K562 (cell line): ENCODE measurements at regions not wholly inside any gene's neighbourhood (a gene's known extent, or its start where the extent isn't known, plus 50 kb on each side); places are given as distances from the start of the nearest gene placed in this dataset.

Experiments
- ATAC-seq: fragments of 200-7000 bp; cut with Tn5 transposase; 3 replicates; pipeline ENCODE4 v1.9.1; 2020; ENCODE audit warnings: moderate library complexity
- BruUV-seq: library from RNA; stranded (reverse); fragments of 400-500 nt; replicated peaks from 2 replicates; lab custom pipeline; 2021; lab: Mats Ljungman, UMichigan
- CTCF ChIA-PET: fragments of 300-600 bp; formaldehyde crosslinking; extraction: SDS; loops from one replicate; lab custom pipeline; 2021; ENCODE audit warnings: low intra/inter-chr PET ratio; lab: Yijun Ruan, JAX
- POLR2A ChIA-PET: fragments of 300-600, 350-650 bp; sonication (Branson Sonifier 250); formaldehyde crosslinking; extraction: SDS; loops from one replicate; lab custom pipeline; 2021; ENCODE audit warnings: antibody characterized with exemption, inconsistent platforms; lab: Yijun Ruan, JAX
- DNase-seq, 4 experiments: peaks; one replicate each; pipeline versions ENCODE4 v3.0.0 to v3.0.0-alpha.2; 2011 to 2018; ENCODE audit warnings: low spot score in 3 of 4, mixed read lengths in 3 of 4; ENCODE audit errors: extremely low read depth in 1 of 4
- FAIRE-seq: peaks from 2 replicates; lab custom pipeline; 2011; peaks lifted over from hg19 to GRCh38; lab: Jason Lieb, UNC
- H2AFZ ChIP-seq: 2 replicates; pipeline ENCODE4 v1.6.0; 2011; ENCODE audit warnings: low read depth, low read length, control low read depth, inconsistent platforms
- H3K27ac ChIP-seq: fragments of 200-600 bp; 3 replicates; pipeline ENCODE4 v1.8.0; 2011; ENCODE audit warnings: low read depth, mild to moderate bottlenecking, control low read depth, inconsistent platforms, low read length, moderate library complexity, mixed read lengths; ENCODE audit errors: extremely low read depth
- H3K27me3 ChIP-seq, 2 experiments: fragments of 300-600 bp in 1 of 2; 2 replicates in 1 of 2; 3 replicates in 1 of 2; pipeline versions ENCODE4 v1.6.0 to v1.8.0; 2011; ENCODE audit warnings: inconsistent platforms in 2 of 2, low read length in 2 of 2, mild to moderate bottlenecking in 1 of 2, mixed read lengths in 1 of 2, moderate library complexity in 1 of 2; ENCODE audit not compliant: control insufficient read depth in 2 of 2, insufficient read depth in 2 of 2
- H3K36me3 ChIP-seq: fragments of 300-600 bp; 3 replicates; pipeline ENCODE4 v1.8.0; 2011; ENCODE audit warnings: mild to moderate bottlenecking, low read length, inconsistent platforms; ENCODE audit not compliant: control insufficient read depth, insufficient read depth
- H3K4me1 ChIP-seq, 2 experiments: fragments of 200-600 bp in 1 of 2; replicated peaks in 1 of 2; 2 replicates in 1 of 2; 3 replicates in 1 of 2; pipeline versions ENCODE4 v1.5.1 to v1.8.0; 2011; ENCODE audit warnings: inconsistent platforms in 2 of 2, low read length in 2 of 2, mild to moderate bottlenecking in 1 of 2, mixed read lengths in 1 of 2, moderate library complexity in 1 of 2; ENCODE audit not compliant: control insufficient read depth in 2 of 2, insufficient read depth in 2 of 2
- H3K4me2 ChIP-seq: 2 replicates; pipeline ENCODE4 v1.6.1; 2011; ENCODE audit warnings: low read length, control low read depth, inconsistent platforms, mixed read lengths; ENCODE audit not compliant: insufficient read depth
- H3K4me3 ChIP-seq: fragments of 200-600 bp; sonication (generic), shearing (Covaris generic); 2 replicates; pipeline ENCODE4 v1.5.1; 2016; ENCODE audit warnings: control low read depth, inconsistent platforms
- H3K79me2 ChIP-seq: fragments of 200-600 bp; 3 replicates; pipeline ENCODE4 v1.8.0; 2011; ENCODE audit warnings: low read length, inconsistent platforms; ENCODE audit not compliant: control insufficient read depth, insufficient read depth
- H3K9ac ChIP-seq, 2 experiments: 2 replicates each; pipeline versions ENCODE4 v1.6.0 to v1.6.1; 2011; ENCODE audit warnings: low read depth in 2 of 2, low read length in 2 of 2, control low read depth in 1 of 2, inconsistent platforms in 1 of 2, mild to moderate bottlenecking in 1 of 2, mixed read lengths in 1 of 2; ENCODE audit not compliant: insufficient read depth in 1 of 2
- H3K9me1 ChIP-seq: one replicate; pipeline ENCODE4 v1.6.0; 2011; ENCODE audit warnings: inconsistent platforms, mild to moderate bottlenecking, low read length, moderate library complexity; ENCODE audit not compliant: control insufficient read depth, insufficient read depth
- H3K9me3 ChIP-seq: replicated peaks from 2 replicates; pipeline ENCODE4 v1.5.1; 2011; ENCODE audit warnings: low read depth, low read length, inconsistent platforms; ENCODE audit not compliant: control insufficient read depth, insufficient read depth
- H4K20me1 ChIP-seq: replicated peaks from 2 replicates; pipeline ENCODE4 v1.6.1; 2011; ENCODE audit warnings: low read length, inconsistent platforms, mixed read lengths; ENCODE audit not compliant: control insufficient read depth, insufficient read depth
- NFIX ChIP-seq: fragments of 250-450 bp; sonication (Bioruptor Pico); IDR thresholded peaks from 2 replicates; pipeline ENCODE4 v1.4.0; 2020; ENCODE audit warnings: low read depth, mild to moderate bottlenecking, moderate library complexity
- ZNF217 ChIP-seq: sonication (generic); formaldehyde crosslinking; IDR thresholded peaks from 2 replicates; pipeline ENCODE4 v1.8.0; 2022; ENCODE audit warnings: mild to moderate bottlenecking, missing genetic modification reagents
- WGBS: fragments of 100-300 bp; shearing (Covaris generic); methylation state at CpG from one replicate; pipeline ENCODE4 v1.1.6; 2016; ENCODE audit warnings: low coverage, mixed read lengths; ENCODE audit not compliant: insufficient coverage; ENCODE audit errors: missing lambda C conversion rate; 5-methylcytosine and 5-hydroxymethylcytosine counted together
- in situ Hi-C: fragments of 300-500 bp; cut with MboI; formaldehyde crosslinking; loops from 4 replicates; pipeline ENCODE4 v1.15.0; 2018; ENCODE audit warnings: inconsistent platforms, mixed read lengths
- intact Hi-C: fragments of 100-400 bp; cut with micrococcal nuclease; formaldehyde crosslinking; loops from 2 replicates; pipeline ENCODE4 v1.14.2; 2022
- TF ChIP-seq, protein P1 (sequence below): fragments of 250-450 bp; sonication (Bioruptor Pico); IDR thresholded peaks from 2 replicates; pipeline ENCODE4 v1.5.0; 2022; ENCODE audit warnings: mild to moderate bottlenecking
- TF ChIP-seq, protein P2 (sequence below): fragments of 450-650 bp; IDR thresholded peaks from 2 replicates; pipeline ENCODE4 v1.7.1; 2018; ENCODE audit warnings: mild to moderate bottlenecking, low read depth; ENCODE audit not compliant: partially characterized antibody

DNA sequence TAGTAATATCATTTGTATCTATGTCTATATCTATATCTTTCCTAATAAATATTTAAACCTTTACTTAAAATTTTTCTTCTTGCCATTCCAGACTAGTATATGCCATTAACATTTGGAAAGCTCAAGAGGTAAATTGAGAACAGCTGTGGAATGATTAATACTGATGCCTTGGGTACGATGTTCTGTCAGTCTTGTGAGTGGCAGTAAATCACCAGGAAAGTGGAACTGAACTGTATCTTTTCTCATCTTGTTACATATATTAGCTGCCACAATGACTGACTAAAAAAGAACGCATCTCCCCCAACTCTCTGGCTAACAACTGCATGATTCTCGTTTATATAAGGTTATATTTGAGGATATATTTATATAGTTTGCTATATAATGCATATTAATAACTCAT, 137.0 kb upstream of the ASCC3 start:
- no peak overlapping the region for H3K4me3 ChIP-seq
- WGBS = 0% methylated on average over 3 of the region's 3 CpGs
- in situ Hi-C loops (no loop called here), intact Hi-C loops (no loop called here)
- ChIA-PET CTCF (no interaction called here), POLR2A (no interaction called here)
- H2AFZ ChIP-seq = no peak overlapping the region
- no peaks in the 10 kb centered on the region for H3K9me3 ChIP-seq
- DNase-seq (no peak), FAIRE-seq (no peak)
- H3K4me1 ChIP-seq = no peaks in the 10 kb centered on the region
- no peaks in the 10 kb centered on the region for H3K79me2 ChIP-seq
- no peaks in the 10 kb centered on the region for H3K36me3 ChIP-seq
- H4K20me1 ChIP-seq = no peaks in the 10 kb centered on the region
- BruUV-seq = no TSS peak
- H3K27ac ChIP-seq = no peak overlapping the region
- H3K4me2 ChIP-seq = no peak overlapping the region
- TF ChIP-seq ZNF217 (CRISPR knock-in tag) (no peak), NFIX (CRISPR knock-in tag) (no peak)
- TF ChIP-seq, protein P1, sequence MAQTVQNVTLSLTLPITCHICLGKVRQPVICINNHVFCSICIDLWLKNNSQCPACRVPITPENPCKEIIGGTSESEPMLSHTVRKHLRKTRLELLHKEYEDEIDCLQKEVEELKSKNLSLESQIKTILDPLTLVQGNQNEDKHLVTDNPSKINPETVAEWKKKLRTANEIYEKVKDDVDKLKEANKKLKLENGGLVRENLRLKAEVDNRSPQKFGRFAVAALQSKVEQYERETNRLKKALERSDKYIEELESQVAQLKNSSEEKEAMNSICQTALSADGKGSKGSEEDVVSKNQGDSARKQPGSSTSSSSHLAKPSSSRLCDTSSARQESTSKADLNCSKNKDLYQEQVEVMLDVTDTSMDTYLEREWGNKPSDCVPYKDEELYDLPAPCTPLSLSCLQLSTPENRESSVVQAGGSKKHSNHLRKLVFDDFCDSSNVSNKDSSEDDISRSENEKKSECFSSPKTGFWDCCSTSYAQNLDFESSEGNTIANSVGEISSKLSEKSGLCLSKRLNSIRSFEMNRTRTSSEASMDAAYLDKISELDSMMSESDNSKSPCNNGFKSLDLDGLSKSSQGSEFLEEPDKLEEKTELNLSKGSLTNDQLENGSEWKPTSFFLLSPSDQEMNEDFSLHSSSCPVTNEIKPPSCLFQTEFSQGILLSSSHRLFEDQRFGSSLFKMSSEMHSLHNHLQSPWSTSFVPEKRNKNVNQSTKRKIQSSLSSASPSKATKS (CRISPR knock-in tag) = no peak
- TF ChIP-seq, protein P2, sequence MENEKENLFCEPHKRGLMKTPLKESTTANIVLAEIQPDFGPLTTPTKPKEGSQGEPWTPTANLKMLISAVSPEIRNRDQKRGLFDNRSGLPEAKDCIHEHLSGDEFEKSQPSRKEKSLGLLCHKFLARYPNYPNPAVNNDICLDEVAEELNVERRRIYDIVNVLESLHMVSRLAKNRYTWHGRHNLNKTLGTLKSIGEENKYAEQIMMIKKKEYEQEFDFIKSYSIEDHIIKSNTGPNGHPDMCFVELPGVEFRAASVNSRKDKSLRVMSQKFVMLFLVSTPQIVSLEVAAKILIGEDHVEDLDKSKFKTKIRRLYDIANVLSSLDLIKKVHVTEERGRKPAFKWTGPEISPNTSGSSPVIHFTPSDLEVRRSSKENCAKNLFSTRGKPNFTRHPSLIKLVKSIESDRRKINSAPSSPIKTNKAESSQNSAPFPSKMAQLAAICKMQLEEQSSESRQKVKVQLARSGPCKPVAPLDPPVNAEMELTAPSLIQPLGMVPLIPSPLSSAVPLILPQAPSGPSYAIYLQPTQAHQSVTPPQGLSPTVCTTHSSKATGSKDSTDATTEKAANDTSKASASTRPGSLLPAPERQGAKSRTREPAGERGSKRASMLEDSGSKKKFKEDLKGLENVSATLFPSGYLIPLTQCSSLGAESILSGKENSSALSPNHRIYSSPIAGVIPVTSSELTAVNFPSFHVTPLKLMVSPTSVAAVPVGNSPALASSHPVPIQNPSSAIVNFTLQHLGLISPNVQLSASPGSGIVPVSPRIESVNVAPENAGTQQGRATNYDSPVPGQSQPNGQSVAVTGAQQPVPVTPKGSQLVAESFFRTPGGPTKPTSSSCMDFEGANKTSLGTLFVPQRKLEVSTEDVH = no peak
- TF ChIP-seq, all 486 proteins: peak for 0
- no peaks in the 10 kb centered on the region for H3K9me1 ChIP-seq
- H3K27me3 ChIP-seq = no peaks in the 10 kb centered on the region
- no peak overlapping the region for H3K9ac ChIP-seq
- ATAC-seq = no peak
